GM04504 (cell line): ENCODE measurements at regions not wholly inside any gene's neighbourhood (a gene's known extent, or its start where the extent isn't known, plus 50 kb on each side); places are given as distances from the start of the nearest gene placed in this dataset.

Experiments
- DNase-seq: peaks from one replicate; pipeline ENCODE4 v3.0.0-alpha.2; 2012; ENCODE audit warnings: low read depth

GRCh38 chr15:47366884-47367283 is 350.4 kb upstream of the SEMA6D start:
- no peak for DNase-seq

- no peak for DNase-seq
Observed at GRCh38 chr15:47367726-47368390, 349.4 kb upstream of the SEMA6D start.

- DNase-seq: no peak
Observed at GRCh38 chr15:47371939-47372338, 345.4 kb upstream of the SEMA6D start.

GRCh38 chr15:47374222-47374621 is 343.1 kb upstream of the SEMA6D start:
- peak; percentile 3 for DNase-seq

GRCh38 chr15:47376190-47376589 is 341.1 kb upstream of the SEMA6D start:
- no peak for DNase-seq

GRCh38 chr15:47377465-47377864 is 339.8 kb upstream of the SEMA6D start:
- no peak for DNase-seq

GRCh38 chr15:47378527-47378926 is 338.8 kb upstream of the SEMA6D start:
- no peak for DNase-seq

- DNase-seq: no peak
Observed at GRCh38 chr15:47383102-47383501, 334.2 kb upstream of the SEMA6D start.

GRCh38 chr15:47383801-47384200 is 333.5 kb upstream of the SEMA6D start:
- no peak for DNase-seq

GRCh38 chr15:47384341-47384740 is 333.0 kb upstream of the SEMA6D start:
- peak; percentile 51 for DNase-seq

- no peak for DNase-seq
Observed at GRCh38 chr15:47384776-47385175, 332.5 kb upstream of the SEMA6D start.

GRCh38 chr15:47386459-47386858 is 330.8 kb upstream of the SEMA6D start:
- DNase-seq: no peak

- no peak for DNase-seq
Observed at GRCh38 chr15:47388299-47388698, 329.0 kb upstream of the SEMA6D start.

GRCh38 chr15:47390208-47390765 is 327.0 kb upstream of the SEMA6D start:
- no peak for DNase-seq

- no peak for DNase-seq
Observed at GRCh38 chr15:47394286-47394809, 323.0 kb upstream of the SEMA6D start.

GRCh38 chr15:47395076-47395475 is 322.2 kb upstream of the SEMA6D start:
- DNase-seq: no peak

- no peak for DNase-seq
Observed at GRCh38 chr15:47397655-47398054, 319.6 kb upstream of the SEMA6D start.

GRCh38 chr15:47398132-47398531 is 319.2 kb upstream of the SEMA6D start:
- DNase-seq: no peak

- no peak for DNase-seq
Observed at GRCh38 chr15:47398594-47398993, 318.7 kb upstream of the SEMA6D start.

- no peak for DNase-seq
Observed at GRCh38 chr15:47399100-47399499, 318.2 kb upstream of the SEMA6D start.

- no peak for DNase-seq
Observed at GRCh38 chr15:47400603-47401002, 316.7 kb upstream of the SEMA6D start.

GRCh38 chr15:47401427-47401826 is 315.9 kb upstream of the SEMA6D start:
- no peak for DNase-seq

- no peak for DNase-seq
Observed at GRCh38 chr15:47402829-47403228, 314.5 kb upstream of the SEMA6D start.

GRCh38 chr15:47404877-47405276 is 312.4 kb upstream of the SEMA6D start:
- no peak for DNase-seq
